Stimulated activated CD4-positive, alpha-beta T cell treated with anti-CD3 and anti-CD28 coated beads, TNF-alpha, amount 100 ng/mL, for 24 hours (primary cell): ENCODE measurements at regions not wholly inside any gene's neighbourhood (a gene's known extent, or its start where the extent isn't known, plus 50 kb on each side); places are given as distances from the start of the nearest gene placed in this dataset.
A peak's percentile ranks its signal among the peaks of the same experiment; 100 is the strongest.

Experiments used
- DNase-seq, 3 experiments: peaks; one replicate each; pipeline ENCODE4 v3.0.0-alpha.2; 2020; ENCODE audit warnings: low read depth in 3 of 3

- no peak for DNase-seq
Measured at GRCh38 chr3:102599819-102600576, 165.2 kb downstream of the ZPLD1 start.

- no peak for DNase-seq
Measured at GRCh38 chr3:102605153-102605552, 170.3 kb downstream of the ZPLD1 start.

- no peak for DNase-seq
Measured at GRCh38 chr3:102608875-102609274, 174.1 kb downstream of the ZPLD1 start.

GRCh38 chr3:102614021-102614569 is 179.3 kb downstream of the ZPLD1 start:
- no peak for DNase-seq

- no peak for DNase-seq
Measured at GRCh38 chr3:102614585-102614984, 179.8 kb downstream of the ZPLD1 start.

GRCh38 chr3:102617381-102617780 is 182.6 kb downstream of the ZPLD1 start:
- no peak for DNase-seq

- no peak for DNase-seq
Measured at GRCh38 chr3:102619361-102619760, 184.5 kb downstream of the ZPLD1 start.

- DNase-seq: no peak
Measured at GRCh38 chr3:102629943-102630342, 195.1 kb downstream of the ZPLD1 start.

GRCh38 chr3:102630531-102630930 is 195.7 kb downstream of the ZPLD1 start:
- no peak for DNase-seq

- DNase-seq: no peak
Measured at GRCh38 chr3:102643546-102643945, 208.7 kb downstream of the ZPLD1 start.

- no peak for DNase-seq
Measured at GRCh38 chr3:102646557-102646956, 211.7 kb downstream of the ZPLD1 start.

- DNase-seq: no peak
Measured at GRCh38 chr3:102660653-102661052, 225.8 kb downstream of the ZPLD1 start.

GRCh38 chr3:102661707-102662497 is 227.1 kb downstream of the ZPLD1 start:
- no peak for DNase-seq

- no peak for DNase-seq
Measured at GRCh38 chr3:102662498-102662772, 227.6 kb downstream of the ZPLD1 start.

GRCh38 chr3:102664126-102664525 is 229.3 kb downstream of the ZPLD1 start:
- no peak for DNase-seq

- DNase-seq: no peak
Measured at GRCh38 chr3:102665183-102665582, 230.4 kb downstream of the ZPLD1 start.

- no peak for DNase-seq
Measured at GRCh38 chr3:102668247-102668646, 233.4 kb downstream of the ZPLD1 start.

- no peak for DNase-seq
Measured at GRCh38 chr3:102670986-102671385, 236.2 kb downstream of the ZPLD1 start.

GRCh38 chr3:102672305-102672704 is 237.5 kb downstream of the ZPLD1 start:
- no peak for DNase-seq

GRCh38 chr3:102673271-102674115 is 238.7 kb downstream of the ZPLD1 start:
- peak; percentile 27 to 59 (median 40) for DNase-seq

- no peak for DNase-seq
Measured at GRCh38 chr3:102674284-102674683, 239.5 kb downstream of the ZPLD1 start.

GRCh38 chr3:102676424-102676823 is 241.6 kb downstream of the ZPLD1 start:
- no peak for DNase-seq
